Sigmoid colon (tissue), 4 donors: ENCODE measurements at regions not wholly inside any gene's neighbourhood (a gene's known extent, or its start where the extent isn't known, plus 50 kb on each side); places are given as distances from the start of the nearest gene placed in this dataset.

Experiments
- CTCF ChIP-seq, 4 experiments: fragments of 450-650 bp in 3 of 4; fragments of 200-600 bp in 1 of 4; IDR thresholded peaks; one replicate each; pipeline ENCODE4 v1.5.1; 2016 to 2019; ENCODE audit warnings: antibody characterized with exemption in 4 of 4, mild to moderate bottlenecking in 3 of 4, moderate library complexity in 2 of 4
- EP300 ChIP-seq, 4 donors: sonication (generic); formaldehyde crosslinking; IDR thresholded peaks; one replicate each; pipeline ENCODE4 v1.6.1; 2017; ENCODE audit warnings: antibody characterized with exemption in 4 of 4
- POLR2A ChIP-seq, 2 donors: fragments of 450-650 bp; IDR thresholded peaks; one replicate each; pipeline ENCODE4 v1.6.1; 2016; ENCODE audit warnings: antibody characterized with exemption in 2 of 2, mild to moderate bottlenecking in 2 of 2, moderate library complexity in 2 of 2
- POLR2AphosphoS5 ChIP-seq, 4 donors: sonication (generic); formaldehyde crosslinking; IDR thresholded peaks; one replicate each; pipeline ENCODE4 v1.6.1; 2017; ENCODE audit warnings: antibody characterized with exemption in 4 of 4

- TF ChIP-seq POLR2A (IDR thresholded peaks at IDR 0.05): no peak
- TF ChIP-seq CTCF (IDR thresholded peaks at IDR 0.05): no peak
- TF ChIP-seq EP300 (IDR thresholded peaks at IDR 0.05): no peak
- no peak for TF ChIP-seq POLR2AphosphoS5 (IDR thresholded peaks at IDR 0.05)
These were observed 529.1 kb downstream of the IRS1 start for GRCh38 chr2:226270285-226271058.
